NCI-H1694 (cell line): ENCODE measurements at regions not wholly inside any gene's neighbourhood (a gene's known extent, or its start where the extent isn't known, plus 50 kb on each side); places are given as distances from the start of the nearest gene placed in this dataset.

Experiments
- DNase-seq: peaks from one replicate; lab custom pipeline; 2025; lab: John Stamatoyannopoulos, UW

DNA sequence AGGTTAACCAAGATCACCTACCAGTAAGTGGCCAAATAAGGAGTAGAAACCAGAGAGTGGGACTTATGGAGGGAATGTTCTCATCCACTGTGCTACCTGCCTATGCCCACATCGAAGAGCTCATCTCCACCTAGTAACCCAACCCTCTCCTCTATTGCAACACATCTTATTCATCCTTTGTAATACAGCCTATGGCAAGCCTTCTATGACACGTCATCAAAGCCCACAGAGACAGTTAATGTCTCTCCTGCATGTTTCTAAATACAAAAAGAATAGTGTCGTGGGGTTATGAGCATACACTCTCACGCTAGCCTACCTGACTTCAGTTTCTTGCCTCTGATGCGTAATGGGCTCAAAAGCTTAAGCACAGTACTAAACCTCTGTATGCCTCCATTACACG is 1158.1 kb upstream of the TENM4 start:
- DNase-seq: no peak

DNA sequence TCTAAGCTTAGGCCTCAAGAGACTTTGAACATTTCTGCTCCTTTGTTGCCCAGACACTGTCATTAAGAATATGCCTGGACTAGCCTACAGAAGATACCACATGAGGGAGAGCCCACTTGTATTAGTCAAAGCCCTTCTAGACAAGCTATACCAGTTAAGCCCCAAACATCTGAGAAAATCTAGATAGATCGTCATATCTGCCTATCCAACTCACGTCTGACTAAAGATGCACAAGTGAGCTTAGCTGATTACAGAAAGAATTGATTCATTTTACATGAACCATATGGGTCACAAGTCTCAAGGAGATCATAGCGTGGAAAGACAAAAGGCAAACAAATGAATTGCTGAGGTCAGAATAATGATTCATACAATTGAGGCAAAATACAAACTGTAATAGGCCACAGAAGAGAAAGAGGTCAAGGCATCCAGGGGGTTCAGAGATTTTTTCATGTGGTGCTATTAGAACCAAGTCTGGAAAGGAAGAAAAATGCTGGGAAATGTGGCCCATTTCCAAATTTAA is 1155.5 kb upstream of the TENM4 start:
- DNase-seq: no peak

DNA sequence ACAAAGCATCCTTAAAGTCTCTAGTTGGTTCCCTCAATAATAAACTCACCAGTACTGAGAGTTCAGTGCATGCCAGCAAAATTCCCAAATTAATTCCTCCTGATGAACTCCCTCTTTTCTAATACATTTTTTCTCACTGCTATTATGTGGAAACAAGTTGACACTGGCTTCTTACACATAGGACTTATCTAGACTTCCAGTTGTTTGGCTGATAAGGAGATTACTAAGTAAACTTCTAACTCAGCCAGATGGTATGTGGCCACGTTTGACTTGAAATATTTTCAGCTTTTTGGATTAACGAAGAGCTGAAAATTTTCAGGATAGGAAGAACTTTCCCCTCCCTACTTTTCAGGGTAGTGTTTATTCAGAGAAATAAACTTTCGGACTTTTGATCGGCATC is 1154.2 kb upstream of the TENM4 start:
- no peak for DNase-seq

DNA sequence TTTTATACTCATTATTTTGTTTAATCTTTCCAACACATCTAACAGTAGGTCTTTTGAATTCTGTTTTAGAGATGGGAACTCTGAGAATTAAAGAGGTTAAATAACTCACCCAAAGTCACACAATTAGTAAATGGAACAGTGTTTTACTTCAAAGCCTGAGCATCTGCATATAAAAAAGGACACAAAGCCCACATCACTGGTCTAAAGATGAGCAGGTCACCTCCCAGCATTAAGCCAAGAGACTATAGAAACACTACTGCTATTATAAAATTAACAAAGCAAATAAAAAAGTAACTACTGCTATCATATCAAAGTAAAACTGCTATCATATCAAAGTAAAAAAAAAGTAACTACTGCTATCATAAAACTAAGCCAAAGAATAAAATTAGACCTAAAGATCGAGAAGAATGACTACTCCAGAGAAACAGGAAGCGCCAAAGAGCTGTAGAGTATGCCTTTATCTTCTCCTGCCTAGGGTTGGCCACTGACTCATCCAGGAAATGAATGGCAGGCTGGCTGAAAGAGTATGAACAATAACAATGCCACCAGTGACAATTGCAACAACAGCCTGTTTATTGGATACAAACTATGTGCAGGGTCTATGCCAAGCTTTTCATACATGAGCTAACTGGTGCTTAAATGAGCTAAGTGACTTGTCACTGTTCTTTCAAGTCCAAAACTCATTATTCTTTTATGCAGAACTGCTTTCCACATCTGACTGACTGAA is 1153.0 kb upstream of the TENM4 start:
- no peak for DNase-seq

DNA sequence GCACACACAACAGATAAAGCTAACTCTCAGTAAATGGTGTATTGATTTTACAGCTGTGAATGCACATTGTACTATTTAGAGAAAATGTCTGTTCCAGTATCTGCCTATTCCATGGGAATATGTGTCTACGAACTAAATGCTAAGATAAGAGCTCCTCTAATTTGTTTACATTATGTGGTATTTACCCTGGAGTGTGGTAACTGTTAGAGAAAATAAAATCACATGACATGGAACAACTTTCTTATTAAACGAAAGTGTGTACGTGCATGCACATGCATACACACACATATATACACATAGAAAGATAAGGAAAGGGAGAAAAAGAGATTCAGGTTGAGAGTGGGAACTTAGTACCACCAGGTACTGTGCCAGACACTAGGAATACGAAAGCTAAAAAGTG is 1151.7 kb upstream of the TENM4 start:
- DNase-seq: no peak

DNA sequence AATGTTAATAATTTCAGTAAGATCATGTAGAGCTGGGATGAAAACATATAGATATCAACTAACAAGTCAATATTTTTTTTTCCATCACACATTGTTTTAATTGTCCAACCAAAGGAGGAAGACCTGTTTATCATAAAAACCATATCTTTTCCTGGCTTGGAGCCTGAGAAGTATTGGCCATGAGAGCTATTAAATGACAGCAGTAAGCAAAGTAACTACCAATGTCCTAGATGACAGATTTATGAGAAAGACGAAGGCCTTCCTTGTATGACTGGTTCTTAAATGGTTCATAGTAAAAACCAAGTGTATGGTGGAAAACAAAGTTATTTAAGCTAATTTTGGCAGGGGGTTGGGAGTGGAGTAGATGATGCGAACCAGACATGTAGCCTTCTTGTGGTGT is 1147.1 kb upstream of the TENM4 start:
- DNase-seq: no peak

DNA sequence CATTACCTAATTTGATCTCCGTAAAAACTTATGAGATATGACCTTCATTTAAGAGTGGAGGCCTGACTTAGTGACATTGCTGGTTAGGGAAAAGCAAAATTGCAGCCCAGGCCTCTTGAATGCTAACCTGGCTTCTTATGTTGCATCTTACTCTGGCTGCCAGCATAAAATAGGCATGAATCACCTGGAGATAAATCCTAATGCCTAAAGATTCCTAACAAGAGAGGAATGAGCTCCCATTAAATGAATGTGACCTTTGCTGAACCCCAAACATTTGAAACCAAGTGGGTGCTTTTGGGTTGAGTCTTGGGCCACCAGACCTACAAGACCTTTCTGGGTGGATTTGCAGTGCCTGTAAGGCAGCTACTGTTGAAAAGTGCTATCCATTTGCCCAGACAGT is 1145.6 kb upstream of the TENM4 start:
- DNase-seq: no peak

DNA sequence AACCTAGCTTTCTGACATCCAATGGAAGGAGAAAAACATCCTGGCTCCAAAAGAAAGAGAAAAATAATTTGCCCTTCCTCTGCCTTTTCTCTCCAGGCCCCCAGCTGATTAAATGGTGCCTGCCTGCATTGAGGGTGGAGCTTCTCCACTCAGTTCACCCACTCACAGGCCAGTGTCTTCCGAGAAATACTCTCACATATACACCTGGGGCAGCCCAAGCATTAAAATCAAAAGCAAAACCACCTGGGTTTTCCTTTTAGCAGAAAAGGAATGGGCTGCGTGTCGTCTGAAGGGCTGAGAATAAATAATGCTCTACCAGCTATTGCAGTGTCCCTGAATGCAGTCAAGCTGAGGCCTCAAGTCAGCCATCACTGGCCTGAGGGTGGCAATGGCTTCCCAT is 1143.8 kb upstream of the TENM4 start:
- no peak for DNase-seq

DNA sequence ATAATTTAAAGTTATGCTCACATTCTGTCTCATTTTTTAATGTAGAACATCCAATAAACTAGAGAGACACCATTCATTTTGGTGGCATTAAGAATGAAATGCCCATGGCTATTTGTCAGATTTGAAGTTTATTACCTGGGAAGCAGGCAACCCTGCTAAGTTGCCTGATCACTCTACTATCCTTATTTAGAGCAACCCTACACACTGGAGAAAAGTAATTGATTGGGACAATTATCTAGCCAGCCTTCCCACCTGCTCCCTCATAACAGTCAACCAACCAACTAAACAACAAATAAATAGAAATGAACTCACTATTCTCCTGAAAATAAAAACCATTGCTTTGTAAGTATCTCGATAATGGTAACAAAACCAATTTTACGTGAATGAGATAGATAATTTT is 1129.0 kb upstream of the TENM4 start:
- no peak for DNase-seq

DNA sequence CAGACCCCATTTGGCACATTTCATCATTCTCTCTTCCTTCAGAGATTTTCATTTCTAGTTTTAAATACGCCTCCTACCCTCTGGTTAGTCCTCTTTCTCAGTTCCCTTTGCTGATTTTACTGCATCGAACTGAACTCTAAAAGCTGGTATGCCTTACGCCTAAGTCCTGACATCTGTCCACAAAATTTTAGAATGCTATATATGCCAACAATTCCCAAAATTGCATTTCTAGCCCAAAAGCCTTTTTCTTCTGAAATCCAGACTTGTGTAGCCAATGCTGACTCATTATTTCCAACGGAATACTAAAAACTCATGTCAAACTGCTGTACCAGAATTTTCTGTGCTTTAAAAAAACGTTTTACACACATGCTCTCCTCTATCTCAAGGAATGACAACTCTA is 1124.4 kb upstream of the TENM4 start:
- no peak for DNase-seq

DNA sequence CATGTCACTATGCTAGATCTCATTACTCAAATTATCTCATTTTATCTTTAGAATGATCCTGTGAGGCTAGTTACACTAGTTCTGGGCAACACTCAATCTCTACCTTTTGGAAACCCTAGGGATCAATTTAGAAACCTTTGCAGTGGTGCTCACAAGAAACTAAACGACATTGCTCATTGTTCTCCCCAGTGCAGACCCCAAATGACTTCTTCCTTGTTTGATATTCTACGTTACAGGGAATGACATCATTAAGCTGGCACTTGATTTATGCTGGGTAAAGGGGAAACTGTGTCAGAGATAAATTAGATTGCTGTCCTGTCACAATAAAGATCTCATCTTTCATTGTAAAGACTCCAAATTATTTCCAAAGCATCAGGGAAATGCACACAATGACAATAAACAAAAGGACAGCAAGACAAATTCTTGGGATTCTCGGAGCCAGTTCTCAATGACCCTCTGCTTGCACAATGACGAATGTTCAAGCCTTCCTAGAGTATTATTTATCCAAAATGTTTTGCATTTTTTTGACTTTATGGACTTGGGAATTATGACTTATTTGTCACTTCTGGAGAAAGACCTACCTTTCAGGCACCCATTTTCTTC is 1121.8 kb upstream of the TENM4 start:
- no peak for DNase-seq

DNA sequence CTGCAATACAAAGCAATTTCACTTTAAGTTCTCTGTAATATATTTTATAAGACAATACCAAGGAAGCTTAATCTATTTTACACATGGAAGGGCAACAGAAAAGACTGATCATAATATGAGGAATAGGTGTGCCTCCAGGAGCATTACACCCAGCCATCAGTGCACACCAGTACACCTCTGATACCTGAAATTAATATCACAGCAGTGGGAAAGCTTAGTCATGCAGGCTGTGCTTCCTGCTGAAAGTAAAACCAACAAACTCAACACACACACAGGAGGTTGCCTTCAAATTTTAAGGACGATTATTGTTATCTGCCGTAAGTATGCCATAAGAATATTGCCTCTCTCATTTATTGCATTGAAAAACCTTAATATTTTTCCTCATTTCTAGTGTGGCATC is 1119.1 kb upstream of the TENM4 start:
- no peak for DNase-seq

DNA sequence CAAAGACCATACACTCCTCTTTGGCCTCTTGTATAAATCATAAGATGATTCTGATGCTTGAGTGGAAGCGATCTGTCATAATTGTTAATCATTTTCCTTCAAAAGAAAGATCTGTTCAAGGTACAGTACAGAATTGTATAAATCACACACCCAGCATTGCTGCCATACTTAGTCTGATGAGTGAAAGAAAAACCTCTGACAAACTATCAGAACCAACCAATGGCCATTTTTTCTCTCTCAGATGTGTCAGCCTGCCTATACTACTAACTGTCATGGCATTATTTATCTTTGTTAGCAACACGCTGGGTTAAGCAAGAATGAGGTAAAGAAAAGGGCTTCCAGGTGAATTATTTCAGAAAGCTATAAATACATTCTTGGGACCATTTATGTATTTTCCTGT is 1112.7 kb upstream of the TENM4 start:
- DNase-seq: no peak

DNA sequence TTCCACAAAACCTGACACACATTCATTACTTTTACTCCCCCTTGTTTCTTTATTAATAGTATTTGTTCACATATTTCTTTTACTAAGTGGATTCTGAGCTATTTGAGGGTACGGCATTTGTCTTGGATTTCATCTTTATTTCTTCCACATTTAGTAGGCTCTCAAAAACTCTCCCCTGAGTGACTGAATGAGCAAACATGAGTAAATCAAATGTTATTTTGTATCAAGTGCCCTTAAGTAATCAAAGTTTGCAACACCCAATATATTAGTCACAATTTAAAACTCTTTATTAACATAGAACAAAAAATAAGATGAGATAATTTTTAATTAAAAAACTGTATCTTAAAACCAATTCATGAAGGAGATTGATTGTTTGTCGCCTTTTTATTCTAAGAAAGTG is 1101.9 kb upstream of the TENM4 start:
- DNase-seq: no peak

DNA sequence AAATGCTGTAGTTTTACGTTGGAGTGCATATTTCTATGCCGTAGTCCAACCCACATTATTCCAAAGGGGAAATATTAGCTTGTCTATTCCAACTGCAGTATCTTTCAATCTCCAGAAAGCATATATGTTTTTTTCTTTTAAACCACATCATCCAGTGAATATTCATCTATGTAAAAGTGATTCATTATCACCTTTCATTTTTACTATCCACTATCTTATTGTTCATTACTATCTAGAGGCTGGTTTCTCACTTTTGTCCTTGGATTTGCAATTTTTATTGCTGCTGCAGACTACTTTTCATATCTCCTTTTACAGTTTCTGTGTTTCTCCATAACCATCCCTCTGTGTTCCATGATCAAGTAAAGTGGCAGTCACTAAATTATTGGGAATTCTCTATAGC is 1097.2 kb upstream of the TENM4 start:
- DNase-seq: no peak

DNA sequence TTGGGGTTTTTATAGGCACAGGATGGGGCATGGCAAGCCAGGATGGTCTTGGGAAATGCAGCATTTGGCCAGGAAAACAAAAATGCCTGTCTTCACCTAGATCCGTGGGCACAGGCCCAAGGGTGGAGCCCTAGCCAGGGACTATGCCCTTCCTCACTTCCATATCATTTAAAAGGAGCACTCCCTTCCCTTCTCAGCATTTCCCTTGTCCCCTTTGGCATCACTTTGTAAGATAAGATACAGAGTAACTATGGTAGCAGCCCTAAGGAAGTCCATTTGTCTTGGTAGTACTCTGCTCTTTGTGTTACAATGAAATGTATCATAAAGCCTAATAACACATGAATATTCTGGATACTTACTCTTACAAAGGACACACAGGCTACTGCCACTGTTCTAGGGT is 1092.6 kb upstream of the TENM4 start:
- no peak for DNase-seq

DNA sequence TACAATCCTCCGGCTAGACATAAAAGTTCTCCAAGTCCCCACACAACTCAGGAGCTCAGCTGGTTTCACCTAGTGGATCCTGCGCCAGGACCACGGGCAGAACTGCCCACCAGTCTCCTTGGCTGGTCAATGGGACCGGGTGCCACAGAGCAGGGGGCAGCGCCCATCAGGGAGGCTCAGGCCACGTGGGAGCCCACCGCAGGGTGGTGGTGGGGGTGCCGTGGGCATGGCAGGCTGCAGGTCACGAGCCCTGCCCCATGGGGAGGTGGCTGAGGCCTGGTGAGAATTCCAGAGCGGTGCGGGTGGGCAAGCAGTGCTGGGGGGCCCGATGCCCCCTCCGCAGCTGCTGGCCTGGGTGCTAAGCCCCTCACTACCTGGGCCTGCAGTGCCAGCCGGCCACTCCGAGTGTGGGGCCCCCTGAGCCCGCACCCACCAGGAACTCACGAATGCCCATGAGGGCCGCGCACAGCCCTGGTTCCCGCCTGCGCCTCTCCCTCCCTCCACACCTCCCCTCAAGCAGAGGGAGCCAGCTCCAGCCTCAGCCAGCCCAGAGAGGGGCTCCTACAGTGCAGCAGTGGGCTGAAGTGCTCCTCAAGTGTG is 1091.9 kb upstream of the TENM4 start:
- no peak for DNase-seq

DNA sequence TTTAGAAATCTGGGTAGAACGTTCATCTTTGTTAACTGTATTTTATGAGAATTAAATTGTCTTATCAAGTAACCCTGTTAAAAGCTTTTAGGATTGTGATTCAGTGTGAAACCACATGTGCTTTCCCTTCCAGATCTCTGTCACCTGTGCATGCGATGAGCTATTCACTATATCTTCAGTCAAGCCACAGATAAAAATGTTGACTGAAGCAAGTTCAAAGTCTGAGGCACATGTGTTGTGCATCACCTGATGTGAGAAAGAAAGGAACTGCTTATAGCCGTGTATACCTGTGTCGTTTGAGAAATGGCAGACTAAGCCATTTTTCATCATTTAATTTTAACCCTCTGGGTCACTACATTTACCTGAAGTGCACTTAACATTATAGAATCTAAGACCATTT is 1088.9 kb upstream of the TENM4 start:
- no peak for DNase-seq

DNA sequence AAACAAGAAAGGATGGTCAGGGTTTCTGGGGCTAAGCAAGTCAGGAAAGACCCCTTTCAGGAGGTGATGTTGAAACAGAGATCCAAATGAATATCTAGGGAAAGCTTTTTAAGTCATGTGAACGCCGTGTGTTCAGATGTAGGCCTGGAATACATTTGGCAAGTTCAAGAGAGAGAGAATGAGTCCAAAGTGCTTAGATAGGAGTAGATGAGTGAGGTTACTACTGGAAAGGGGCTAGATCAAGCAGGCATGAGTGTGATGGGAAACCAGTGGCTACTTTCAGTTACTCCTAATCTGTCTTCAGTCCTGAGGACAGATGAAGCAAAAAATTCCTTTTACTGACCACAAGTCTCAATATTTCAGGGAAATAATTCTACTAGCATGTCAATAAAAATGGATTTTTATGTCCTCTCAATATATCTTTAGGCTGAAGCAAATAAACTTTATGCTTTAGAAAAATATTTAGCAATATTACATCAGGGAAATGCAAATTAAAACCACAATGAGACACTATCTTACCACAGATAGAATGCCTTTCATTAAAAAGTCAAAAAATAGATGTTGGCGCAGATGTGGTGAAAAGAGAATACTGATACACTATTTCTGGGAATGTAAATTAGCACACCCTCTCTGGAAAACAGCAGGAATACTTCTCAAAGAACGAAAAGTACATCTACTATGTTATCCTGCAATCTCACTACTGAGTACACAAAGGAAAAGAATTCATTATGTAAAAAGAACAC is 1085.0 kb upstream of the TENM4 start:
- DNase-seq: no peak

DNA sequence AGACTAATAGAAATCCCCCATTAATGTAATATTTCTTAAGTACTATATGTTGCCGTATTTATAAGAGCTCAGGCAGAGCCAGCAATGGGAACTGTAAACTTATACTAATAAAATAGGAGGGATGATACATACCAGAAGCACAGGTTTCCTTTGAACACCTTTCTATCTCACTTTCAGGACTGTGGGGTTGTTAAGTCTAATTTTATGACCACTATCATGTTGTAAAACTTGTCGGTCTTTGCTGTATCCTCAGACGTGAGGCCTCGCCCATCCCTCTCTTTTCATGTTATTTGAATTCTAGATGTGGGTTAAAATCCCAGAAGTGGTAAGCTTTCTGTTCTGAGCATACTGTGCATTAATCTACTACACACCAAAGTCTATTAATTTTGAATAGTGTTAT is 1083.5 kb upstream of the TENM4 start:
- DNase-seq: no peak

DNA sequence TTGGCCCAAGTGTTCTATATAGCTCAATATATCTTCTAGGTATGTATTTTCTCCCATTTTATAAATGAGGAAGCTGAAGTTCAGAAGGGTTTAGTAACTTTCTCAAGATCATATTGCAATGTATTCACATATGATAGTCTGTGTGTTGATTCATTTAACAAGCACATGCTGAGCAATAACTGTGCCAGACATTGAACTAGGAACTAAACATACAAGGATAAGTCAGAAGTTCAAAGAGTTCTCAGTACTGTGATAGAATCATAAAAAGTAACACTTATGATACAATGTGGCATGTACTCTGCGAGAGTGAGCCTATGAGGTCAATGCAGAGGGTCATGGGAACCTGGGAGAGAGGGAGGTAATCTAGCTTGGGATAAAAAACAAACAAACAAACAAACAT is 1082.2 kb upstream of the TENM4 start:
- no peak for DNase-seq

DNA sequence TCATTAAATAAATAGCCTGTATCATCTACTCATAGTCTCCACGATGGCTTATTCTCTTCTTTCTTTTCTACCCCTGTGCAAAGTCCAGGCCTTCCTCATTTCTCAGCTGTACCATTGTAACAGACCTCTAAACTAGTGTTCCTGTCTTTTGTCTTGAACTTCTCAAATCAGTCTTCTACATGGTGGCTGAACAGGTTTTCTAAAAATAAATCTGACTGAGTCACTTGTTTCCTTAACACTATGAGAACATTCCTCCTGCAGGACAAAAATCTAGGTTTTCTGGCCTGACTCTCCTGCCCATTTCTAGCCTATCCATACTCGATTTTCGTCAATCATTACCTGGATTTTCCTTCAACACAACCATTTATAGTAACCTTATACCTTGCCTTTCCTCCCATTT is 1080.8 kb upstream of the TENM4 start:
- DNase-seq: no peak

DNA sequence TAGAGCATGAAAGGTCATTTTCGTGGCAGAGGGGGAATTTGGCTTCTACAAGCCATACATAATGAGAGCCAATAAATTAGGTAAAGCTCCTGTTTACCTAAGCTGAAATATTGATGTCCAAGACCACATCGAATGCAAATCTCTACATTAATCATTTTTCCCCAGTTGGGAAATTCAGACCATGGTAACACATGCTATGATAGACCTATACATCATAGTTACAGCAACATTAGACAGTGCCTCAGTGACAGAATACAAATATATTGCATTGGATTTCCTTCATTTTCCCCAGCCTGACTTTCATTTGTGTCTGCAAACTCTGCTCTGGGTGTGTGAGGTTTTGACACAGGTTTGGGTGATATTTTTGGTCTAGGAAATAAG is 1079.7 kb upstream of the TENM4 start:
- DNase-seq: no peak
